PFSK-1 (cell line): ENCODE measurements at regions not wholly inside any gene's neighbourhood (a gene's known extent, or its start where the extent isn't known, plus 50 kb on each side); places are given as distances from the start of the nearest gene placed in this dataset.

Experiments
- FOXP2 ChIP-seq: optimal IDR thresholded peaks from 2 replicates; pipeline ENCODE3; 2011; ENCODE audit warnings: borderline replicate concordance, control low read depth, inconsistent platforms; ENCODE audit not compliant: insufficient read depth; ENCODE audit errors: extremely low read length, extremely low read depth
- POLR2AphosphoS5 ChIP-seq: IDR thresholded peaks from 2 replicates; pipeline ENCODE4 v1.6.1; 2012; ENCODE audit warnings: low read depth, mild to moderate bottlenecking, control low read depth, low read length, moderate library complexity
- REST ChIP-seq, 2 experiments: IDR thresholded peaks; 2 replicates each; pipeline versions ENCODE4 v1.6.1 to v1.8.0; 2011 to 2012; ENCODE audit warnings: low read depth in 2 of 2, low read length in 2 of 2, control low read depth in 1 of 2, inconsistent platforms in 1 of 2, mild to moderate bottlenecking in 1 of 2, moderate library complexity in 1 of 2; ENCODE audit not compliant: insufficient read depth in 1 of 2
- SIN3A ChIP-seq: IDR thresholded peaks from 2 replicates; pipeline ENCODE4 v1.6.1; 2012; ENCODE audit warnings: mild to moderate bottlenecking, low read length, moderate library complexity, borderline replicate concordance; ENCODE audit not compliant: insufficient read depth
- TAF1 ChIP-seq: IDR thresholded peaks from 2 replicates; pipeline ENCODE4 v1.6.1; 2012; ENCODE audit warnings: low read length, control low read depth, borderline replicate concordance; ENCODE audit not compliant: insufficient read depth

- TF ChIP-seq POLR2AphosphoS5: no peak
Observed at GRCh38 chr2:59713577-59713976, 839.9 kb downstream of the BCL11A start.

GRCh38 chr2:59711121-59711520 lies 842.3 kb downstream of the BCL11A start:
- TF ChIP-seq TAF1 (no peak), SIN3A (no peak), FOXP2 (no peak), POLR2AphosphoS5 (no peak), REST (IDR thresholded peaks at IDR 0.05; ENCODE audit: insufficient read depth in 1 of 2, low read depth in 2 of 2, low read length in 2 of 2) (no peak)

- TF ChIP-seq POLR2AphosphoS5: no peak
- no peak for TF ChIP-seq SIN3A
- TF ChIP-seq TAF1: no peak
- TF ChIP-seq REST (IDR thresholded peaks at IDR 0.05; ENCODE audit: insufficient read depth in 1 of 2, low read depth in 2 of 2, low read length in 2 of 2): no peak
- TF ChIP-seq FOXP2: no peak
Observed at GRCh38 chr2:59706729-59707128, 846.7 kb downstream of the BCL11A start.

- no peak for TF ChIP-seq REST (IDR thresholded peaks at IDR 0.05; ENCODE audit: insufficient read depth in 1 of 2, low read depth in 2 of 2, low read length in 2 of 2)
- no peak for TF ChIP-seq POLR2AphosphoS5
- no peak for TF ChIP-seq SIN3A
- no peak for TF ChIP-seq FOXP2
- TF ChIP-seq TAF1: no peak
Observed at GRCh38 chr2:59703796-59704195, 849.7 kb downstream of the BCL11A start.

GRCh38 chr2:59702026-59702425 lies 851.4 kb downstream of the BCL11A start:
- TF ChIP-seq TAF1: no peak
- no peak for TF ChIP-seq FOXP2
- TF ChIP-seq REST (IDR thresholded peaks at IDR 0.05; ENCODE audit: insufficient read depth in 1 of 2, low read depth in 2 of 2, low read length in 2 of 2): no peak
- no peak for TF ChIP-seq SIN3A
- TF ChIP-seq POLR2AphosphoS5: no peak
